HT1080 (cell line): ENCODE measurements at regions not wholly inside any gene's neighbourhood (a gene's known extent, or its start where the extent isn't known, plus 50 kb on each side); places are given as distances from the start of the nearest gene placed in this dataset.
"Not testable (repeated sequence)": the region's sequence is repeated elsewhere in the genome, so short reads cannot be mapped to it uniquely, and the experiment has no call there.

Source experiments
- DNase-seq: peaks from one replicate; pipeline ENCODE4 v3.0.0-alpha.2; 2015; ENCODE audit warnings: low read depth

DNA sequence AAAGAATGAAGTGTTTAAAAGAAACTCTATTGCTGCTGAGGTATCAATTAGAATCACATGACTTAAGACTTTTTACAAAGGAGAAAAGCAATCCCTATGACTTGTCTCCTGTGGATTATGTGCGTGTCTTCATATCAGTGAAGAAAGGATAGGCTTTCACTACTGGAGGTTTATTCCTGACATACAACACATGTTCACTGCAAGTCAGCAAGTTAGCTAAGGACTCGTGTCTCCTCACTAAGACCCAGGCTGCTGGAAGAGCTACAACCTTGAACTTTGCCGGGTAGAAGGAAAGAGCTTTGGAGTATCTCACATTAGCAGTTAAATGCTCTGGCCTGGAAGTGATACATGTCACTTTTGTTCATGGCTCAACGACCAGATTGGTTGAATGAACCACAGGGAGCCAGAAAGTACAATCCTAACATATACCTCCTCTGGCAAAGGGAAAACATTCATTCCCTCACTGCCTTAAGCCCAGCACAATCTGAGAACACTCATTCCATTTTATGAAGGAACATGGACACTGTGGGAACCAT, 215.3 kb downstream of the RNF152 start:
- DNase-seq: no peak

DNA sequence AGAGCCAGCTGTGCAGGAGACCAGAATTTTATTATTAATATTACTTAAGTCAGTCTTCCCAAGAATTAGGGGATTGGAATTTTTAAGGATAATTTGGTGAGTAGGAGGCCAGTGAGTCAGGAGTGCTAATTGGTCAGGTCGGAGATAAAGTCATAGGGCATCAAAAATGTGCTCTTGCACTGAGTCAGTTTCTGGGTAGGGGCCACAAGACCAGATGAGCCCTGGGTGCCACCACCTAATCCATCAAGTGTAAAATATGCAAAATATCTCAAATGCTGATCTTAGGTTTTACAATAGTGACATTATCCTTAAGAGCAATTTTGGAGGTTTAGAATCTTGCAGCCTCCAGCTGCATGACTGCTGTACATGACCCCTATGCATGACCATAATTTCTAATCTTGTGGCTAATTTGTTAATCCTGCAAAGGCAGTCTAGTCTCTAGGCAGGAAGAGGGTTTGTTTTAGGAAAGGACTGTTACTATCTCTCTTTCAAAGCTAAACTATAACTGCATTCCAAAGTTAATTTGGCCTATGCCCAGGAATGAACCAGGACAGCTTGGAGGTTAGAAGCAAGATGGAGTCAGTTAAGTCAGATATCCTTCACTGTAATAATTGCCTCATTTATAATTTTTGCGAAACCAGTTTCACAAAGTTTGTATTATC, 215.9 kb downstream of the RNF152 start:
- DNase-seq: no peak

DNA sequence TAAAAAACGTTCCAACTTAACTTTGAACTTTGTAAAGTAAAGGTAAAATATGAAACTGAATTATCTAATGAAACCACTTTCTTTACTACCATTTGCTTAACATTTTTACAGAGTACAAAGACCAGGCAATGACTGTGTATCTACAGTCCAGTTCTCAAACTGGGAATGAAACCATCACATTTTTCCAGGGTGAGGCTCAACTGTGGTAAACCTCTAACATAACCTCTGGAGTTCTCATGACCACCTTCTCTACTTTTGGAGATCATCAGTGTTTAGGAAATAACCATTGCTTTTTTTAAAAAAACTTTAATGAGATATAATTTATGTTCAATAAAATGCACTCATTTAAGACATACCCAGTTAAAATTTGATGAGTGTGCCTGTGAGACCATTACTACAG, 223.5 kb downstream of the RNF152 start:
- DNase-seq: no peak

DNA sequence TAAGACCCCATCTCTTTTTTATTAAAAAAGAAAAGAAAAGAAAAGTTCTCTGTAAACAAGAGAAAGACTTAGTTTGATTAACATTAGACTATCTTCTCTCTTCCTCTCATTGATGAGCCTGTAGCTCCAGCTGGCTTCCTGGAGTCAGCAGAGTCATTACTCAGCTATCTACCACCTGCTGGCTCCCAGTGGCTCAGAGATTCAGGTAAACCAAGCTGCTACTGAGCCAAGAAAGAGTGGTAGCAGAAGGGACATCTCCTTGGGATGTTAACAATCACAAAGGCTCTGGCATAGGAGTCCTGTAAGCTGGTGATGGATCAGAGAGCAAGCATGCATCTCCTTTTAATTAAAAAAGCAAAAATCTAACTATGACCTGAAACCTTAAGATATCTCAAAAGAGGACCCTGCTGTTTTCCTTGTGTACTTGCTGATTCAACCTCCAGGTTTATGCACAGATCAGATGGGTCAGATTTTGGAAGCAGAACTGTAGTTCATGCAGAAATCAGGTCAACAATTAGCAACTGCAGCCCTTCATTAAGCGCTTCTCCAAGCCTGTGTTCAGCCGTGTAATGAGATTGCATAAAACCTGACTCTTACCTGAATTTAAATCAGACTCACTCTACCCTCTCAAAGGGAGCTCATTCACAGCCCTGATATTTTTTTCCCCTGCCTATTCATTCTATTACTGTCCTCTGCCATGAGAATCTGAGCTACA, 225.8 kb downstream of the RNF152 start:
- no peak for DNase-seq

DNA sequence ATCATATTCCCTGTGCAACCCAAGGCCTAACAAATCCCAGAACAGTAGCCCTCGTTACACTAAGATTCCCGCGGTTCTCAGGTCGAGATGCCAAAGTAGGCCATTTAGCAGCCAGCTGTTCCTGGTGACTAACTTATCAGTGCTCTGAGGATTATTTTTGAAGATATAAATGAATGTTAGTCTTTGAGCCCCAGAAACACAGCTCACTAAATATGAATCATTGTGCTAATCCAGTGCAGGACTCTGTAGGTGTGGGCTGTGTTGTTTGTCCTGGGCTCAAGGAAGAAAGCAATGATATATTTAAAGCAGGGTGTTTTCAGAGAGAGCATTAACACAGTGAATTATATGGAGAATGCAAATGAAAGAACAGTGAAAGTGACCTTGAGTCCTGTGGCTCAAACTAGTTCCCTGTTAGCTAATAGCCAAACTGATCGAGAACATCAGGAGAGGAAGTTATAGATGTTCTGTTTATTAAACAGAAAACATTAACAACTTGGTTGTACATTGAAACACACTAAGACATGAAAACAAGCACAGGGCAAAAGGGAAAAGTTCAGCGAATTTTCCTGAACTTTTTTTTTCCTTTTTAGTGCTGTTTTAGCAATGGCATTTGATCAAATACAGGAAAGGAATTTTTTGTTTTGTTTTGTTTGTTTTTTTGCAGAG, 228.3 kb downstream of the RNF152 start:
- no peak for DNase-seq

DNA sequence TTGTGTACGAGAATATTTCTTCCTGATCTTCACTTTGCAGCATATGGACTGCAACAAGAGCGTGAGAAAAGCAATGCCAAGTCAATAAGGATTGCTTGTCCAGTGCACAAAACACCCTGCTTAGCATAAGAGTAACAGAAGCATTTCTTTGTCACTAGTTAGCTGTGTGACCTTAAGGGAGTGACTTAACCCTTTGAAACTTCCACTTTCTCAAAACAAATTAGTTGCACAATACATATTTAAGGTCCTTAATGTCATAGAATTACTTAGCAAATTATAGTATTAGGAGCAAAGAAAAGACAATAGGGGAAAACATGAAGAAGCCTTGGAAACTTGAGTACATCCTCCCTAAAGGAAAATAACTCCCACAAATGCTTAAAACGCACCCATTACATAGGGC, 230.1 kb downstream of the RNF152 start:
- DNase-seq: no peak

DNA sequence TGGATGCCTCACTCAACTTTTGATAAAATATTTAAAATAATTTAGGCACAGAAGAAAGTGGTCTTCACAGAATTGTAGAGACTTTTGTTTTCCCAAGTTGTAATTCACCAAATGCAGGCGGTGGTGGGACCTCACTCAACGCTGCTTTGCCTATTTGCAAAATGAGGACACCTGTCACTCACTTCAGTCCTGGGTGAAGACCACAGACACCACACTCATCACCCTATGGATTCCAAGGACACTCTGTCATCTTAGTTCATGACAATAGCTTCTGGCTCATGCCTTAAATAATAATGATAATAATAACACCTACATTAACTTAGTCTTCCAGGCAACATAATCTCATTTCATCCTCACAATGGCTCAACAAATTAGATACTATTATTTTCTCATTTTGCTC, 234.4 kb downstream of the RNF152 start:
- DNase-seq: no peak

DNA sequence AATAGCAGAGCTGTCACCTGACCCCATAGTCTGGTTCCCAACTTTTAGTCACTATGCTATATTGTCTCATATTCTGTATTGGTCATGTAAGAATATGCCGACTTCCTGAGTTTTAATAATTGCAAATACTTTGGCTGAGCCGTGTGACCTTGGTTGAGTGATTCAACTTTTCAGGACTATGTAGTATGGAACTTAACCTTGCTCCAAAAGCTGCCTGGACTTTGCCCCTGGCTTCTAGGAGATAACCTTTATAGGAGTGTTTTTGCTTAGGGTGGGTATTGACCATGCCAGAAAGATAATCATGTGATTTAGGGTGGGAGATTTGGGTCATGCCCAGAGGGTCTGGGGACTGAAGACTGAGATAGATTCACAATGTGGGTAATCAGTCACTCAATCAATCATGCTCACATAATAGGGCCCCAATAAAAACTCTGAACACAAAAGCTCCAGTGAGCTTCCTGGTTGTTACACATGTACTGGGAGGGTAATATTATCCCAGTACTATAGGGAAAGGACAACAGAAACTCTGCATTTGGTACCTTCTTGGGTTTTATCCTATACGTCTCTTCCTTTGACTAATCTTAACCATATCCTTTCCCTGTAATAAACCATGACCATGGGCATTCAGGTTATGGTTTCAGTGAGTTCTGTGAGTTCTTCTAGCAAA, 235.6 kb downstream of the RNF152 start:
- no peak for DNase-seq

DNA sequence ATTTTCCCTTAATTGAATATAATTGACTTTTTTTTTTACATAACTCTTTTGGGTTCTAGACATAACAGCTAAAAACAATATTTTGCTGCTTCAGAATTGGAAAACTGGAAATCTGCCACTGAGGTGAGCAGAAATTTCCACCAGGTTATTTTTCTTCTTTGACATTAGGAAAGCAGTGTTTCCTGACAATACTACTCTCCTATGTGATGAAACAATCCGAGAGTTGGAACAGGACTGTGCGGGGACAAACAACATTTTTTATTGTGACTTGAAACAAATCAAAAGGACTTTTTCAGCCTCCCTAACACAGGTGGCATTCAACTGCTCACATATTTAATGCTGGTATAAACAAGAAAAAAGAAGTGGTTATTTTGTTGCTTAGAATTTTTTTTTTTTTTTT, 237.2 kb downstream of the RNF152 start:
- DNase-seq: no peak

DNA sequence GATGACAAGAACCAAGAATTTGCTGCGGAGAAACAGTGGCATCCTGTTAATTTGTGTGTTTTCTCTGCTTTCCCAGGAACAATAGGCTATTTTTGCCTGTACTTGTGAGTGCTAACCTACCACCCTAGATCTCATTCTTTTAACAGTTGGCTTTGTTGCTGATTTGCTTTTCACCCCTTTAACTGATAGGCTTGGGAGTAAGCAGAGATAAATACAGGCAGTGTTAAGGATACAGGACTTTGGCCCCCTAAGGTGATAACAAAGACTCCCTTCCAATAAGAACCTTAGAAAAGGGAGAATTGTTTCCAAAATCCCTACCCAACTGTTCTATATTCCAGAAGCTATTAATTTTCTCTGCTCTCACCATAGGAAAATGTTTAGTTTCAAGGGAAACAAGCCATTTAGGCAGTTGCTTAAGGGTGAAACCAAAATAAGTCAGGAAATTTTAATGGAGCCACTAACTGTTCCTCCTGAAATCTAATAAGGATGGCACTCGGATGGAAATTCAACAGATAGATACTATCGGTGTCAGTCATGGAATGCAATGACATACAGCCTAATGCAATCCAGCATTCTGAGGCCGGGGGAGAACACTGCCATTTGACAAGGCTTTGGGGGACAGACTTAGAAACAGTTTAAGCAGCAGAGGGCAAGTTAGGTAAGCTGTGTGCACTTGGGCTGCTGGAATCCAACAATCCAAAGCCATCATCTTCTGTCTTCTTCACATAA, 238.8 kb downstream of the RNF152 start:
- no peak for DNase-seq

DNA sequence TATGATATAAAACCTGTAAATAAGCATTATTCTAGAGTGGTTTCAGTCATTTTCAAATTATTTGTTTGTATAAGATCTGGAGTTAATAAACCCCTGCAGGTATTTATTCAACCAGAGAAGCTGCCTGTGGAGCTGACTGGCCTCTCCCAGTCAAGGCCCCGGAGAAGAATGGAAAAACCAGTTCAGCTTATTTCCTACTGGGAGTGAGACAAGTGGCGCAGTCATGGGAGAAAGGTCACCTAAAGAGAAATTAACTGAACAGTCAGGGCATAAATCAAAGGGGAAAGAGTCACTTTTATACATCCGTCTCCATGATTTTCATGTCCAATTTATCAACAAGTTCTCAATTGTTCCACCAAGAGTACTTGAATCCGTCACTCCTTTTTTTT, 240.9 kb downstream of the RNF152 start:
- DNase-seq: no peak

DNA sequence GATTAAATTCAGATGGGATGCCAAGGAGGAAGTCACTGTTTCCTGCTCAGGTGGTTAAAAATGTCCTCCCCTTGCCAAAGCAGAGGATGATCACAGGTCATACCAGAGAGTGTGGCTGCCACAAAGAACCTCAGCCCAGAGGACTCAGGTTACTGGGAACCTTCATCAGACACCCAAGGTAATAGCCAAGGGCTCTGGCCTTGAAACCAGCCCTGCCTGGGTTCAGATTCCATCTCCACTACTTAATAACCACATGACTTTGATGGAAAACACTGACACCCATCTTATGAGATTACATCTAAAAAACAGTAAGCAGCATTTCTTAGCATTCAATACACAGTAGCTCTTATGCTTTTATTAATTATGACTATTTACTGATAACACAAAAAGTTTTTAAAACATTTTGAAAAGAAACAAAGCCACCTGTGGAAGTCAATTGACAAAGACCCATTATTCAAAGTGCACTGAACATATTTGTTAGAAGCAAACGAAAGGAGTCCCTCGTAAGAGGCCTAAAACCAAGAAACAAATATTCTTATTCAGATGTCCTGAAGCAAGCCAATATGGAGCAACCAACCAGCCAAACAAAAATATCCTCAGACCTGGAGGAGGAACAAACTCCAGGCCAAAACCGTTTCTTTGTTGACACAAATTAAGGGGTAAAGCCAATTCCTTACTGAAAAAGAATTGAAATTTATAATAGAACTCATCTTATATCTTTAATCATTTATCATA, 241.5 kb downstream of the RNF152 start:
- no peak for DNase-seq

DNA sequence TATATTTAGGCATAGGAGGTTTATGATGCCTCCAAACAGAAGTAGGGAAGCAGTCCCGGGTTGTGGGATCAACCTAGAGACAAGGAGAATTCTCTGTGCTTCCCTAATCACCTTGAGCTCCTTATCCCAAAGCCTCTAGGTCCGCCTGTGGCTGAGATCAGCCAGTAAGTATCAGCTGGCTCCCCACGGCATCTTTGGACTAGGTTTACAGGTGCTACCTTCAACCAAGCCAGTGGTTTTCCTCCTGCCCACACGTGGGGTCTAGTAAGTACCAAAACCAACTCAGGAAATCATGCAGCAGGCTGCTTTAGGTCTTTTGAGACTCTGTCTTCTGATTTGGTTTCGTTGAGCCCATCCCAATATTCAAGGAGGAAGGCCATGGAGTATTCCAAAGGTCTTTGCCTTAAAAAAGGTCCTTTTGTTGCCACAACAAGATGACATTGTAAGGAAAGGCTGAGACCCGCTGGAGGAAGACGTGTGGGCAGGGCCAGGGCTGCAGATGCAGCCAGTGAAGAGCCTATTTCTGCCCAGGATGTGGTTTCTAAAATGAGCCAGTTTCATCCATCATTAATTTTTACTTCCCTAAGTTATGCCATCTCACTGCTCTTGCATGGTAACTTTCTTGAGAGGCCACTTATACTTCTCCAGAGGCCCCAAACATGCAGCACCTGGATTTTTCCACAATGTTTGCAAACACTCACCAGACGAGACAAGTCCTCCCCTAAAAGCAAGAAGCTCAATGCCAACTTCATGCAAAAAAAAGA, 248.7 kb downstream of the RNF152 start:
- peak; percentile 17 for DNase-seq

DNA sequence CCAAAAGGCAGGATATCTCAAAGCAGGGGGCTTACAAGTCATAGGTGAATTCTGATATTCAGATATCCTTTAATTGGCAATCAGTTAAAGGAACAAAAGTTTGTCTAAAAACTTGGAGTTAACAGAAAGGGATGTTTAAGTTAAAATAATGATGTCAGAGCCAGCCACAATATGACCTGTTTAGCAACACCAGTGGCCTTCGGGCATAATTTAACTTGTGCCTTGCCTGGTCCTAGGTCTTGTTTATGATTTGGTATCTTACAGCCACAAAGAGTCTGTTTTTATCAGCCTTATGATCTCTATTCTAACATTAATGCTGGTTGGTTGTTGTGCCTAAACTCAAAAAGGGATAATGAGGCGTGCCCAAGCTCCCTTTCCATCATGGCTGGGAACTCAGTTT, 252.9 kb downstream of the RNF152 start:
- DNase-seq: no peak

DNA sequence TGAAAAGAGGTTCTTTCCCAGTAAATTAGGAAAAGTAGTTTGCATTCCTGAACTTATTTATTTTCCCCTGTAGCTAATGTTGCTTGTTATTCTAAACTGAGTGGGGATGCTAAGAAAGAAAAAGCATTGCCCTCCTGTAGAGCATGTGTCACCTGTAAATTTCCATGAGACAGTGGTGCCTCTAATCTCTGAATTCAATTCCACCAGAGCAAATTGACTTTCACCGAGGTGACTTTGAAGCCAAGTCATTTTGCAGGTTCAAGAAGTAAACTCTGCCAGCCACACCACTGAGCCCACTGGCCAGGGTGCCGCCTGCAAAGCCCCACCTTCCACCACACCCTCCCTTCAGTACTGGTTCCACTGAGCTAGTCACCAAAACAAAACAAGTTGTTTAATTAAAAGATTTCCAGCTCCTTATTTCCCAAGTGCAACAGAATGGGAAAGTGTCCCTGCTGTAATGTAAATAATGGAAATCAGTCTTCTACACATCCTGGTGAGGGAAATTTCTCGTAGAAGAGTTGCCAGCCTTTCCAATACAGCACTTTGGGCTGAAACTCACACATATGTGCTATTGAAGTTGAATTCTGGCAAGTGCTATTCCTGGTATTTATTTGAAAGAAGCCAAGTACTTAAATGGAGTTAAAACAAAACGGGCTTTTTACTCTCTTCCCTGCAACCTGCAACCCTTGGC, 254.8 kb downstream of the RNF152 start:
- DNase-seq: no peak

DNA sequence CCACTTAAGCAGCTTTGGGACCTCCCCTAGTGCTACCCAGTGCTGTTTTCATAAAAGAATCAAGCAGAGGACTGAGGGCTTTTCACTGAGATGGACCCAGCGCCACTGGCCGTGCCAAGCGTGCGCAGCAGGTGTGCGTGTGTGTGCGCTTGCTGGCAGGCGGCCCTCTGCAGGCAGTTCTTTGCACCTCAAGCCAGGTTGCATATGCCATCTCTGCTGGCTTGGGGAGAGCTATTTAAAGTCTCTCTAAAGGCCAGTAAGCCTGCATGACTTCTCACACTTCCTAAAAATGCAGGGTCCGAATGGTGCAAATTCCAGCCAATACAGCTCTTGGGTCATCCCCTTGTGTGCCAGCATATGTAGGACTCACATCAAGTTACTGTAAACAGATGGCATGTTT, 255.5 kb downstream of the RNF152 start:
- DNase-seq: no peak

DNA sequence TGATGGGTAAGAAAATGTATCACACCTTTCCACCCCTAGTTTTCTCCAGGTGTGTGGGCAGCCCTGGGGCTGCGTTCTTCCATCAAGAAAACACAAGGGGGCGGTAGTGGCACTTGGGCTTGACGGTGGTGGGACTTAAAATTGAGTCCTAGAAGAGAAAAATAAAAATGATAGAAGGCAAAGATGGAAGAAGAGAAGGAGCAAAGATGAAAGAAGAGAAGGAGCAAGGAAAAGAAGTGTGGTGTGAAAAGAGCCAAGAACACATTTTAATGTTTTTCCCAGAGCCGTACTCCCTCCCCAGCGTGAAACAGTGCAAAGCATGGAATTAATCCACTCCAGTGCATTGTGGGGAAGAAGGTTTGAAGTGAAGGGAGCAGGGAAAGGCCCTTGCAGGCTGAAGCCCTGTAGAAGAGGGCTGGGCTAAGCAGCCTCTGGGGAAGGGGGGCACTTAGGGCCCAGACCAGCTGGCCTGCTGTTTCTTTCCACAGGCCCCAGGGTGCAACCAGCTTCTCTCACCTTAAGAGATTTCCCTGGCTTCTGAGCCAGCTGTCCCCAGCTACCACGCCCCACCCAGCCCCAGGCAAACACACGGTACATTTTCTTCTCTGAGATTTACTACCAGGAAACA, 256.8 kb downstream of the RNF152 start:
- DNase-seq: peak; percentile 34

DNA sequence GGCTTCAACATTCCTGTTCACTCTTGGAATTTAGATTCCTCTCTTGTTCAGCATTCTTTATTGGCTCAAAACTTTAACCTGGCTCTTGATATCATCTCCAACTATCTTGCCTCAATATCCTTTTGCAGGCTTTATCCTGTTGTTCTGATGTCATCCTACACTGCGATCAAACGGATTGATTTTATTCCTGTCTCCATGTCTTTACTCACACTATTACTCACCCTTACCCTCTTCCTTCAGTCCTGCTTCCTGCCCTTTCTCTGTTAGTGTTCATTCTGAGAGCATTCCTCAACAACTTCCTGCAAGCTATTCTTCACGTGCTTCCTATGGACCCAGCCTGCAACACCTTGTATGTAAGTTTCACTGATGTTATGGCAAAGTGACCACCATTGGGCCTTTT, 264.7 kb downstream of the RNF152 start:
- peak; percentile 78 for DNase-seq

DNA sequence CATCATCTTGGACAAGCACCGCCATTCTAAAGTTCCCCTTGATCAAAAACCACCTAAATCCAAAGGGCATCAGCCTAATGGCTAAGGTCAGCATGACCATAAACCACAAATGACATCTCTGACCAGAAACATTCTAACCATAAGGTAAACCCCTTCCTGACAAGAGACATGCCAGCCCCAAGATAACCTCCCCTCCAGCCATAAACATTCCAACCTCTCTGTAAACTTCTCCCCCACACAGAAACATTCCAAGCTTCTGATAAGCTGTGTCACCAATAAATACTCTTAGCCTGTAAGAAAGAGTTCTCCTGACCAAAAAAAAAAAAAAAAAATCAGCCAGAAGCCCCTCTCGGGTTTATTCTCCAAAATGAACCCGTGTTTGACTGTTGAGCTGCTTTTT, 268.2 kb downstream of the RNF152 start:
- not testable (repeated sequence) for DNase-seq
